SK-N-SH treated with all-trans-retinoic acid at 6 μM for 48 hours (cell line): ENCODE measurements at regions not wholly inside any gene's neighbourhood (a gene's known extent, or its start where the extent isn't known, plus 50 kb on each side); places are given as distances from the start of the nearest gene placed in this dataset.
"Not testable (repeated sequence)": the region's sequence is repeated elsewhere in the genome, so short reads cannot be mapped to it uniquely, and the experiment has no call there.

Experiments
- ATAC-seq: fragments of 200-7000 bp; cut with Tn5 transposase; 3 replicates; pipeline ENCODE4 v1.9.1; 2020; ENCODE audit warnings: mild to moderate bottlenecking, moderate library complexity
- ARNTL ChIP-seq: fragments of 450-650 bp; formaldehyde crosslinking; IDR thresholded peaks from 2 replicates; pipeline ENCODE4 v1.5.0; 2020; ENCODE audit warnings: low read depth, mild to moderate bottlenecking, moderate library complexity, borderline replicate concordance
- BACH2 ChIP-seq: fragments of 250-450 bp; sonication (Bioruptor Pico); IDR thresholded peaks from 2 replicates; pipeline ENCODE4 v1.9.0; 2021; ENCODE audit warnings: mild to moderate bottlenecking, borderline replicate concordance
- CSDC2 ChIP-seq: fragments of 250-450 bp; sonication (Bioruptor Pico); IDR thresholded peaks from 2 replicates; pipeline ENCODE4 v1.5.0; 2020; ENCODE audit warnings: mild to moderate bottlenecking, moderate library complexity
- ESRRG ChIP-seq: fragments of 250-450 bp; sonication (Bioruptor Pico); IDR thresholded peaks from 2 replicates; pipeline ENCODE4 v1.6.1; 2021; ENCODE audit warnings: mild to moderate bottlenecking
- GLIS3 ChIP-seq: fragments of 250-450 bp; sonication (Bioruptor Pico); IDR thresholded peaks from 2 replicates; pipeline ENCODE4 v1.5.0; 2020; ENCODE audit warnings: mild to moderate bottlenecking, moderate library complexity
- OSR1 ChIP-seq: fragments of 250-450 bp; sonication (Bioruptor Pico); IDR thresholded peaks from 2 replicates; pipeline ENCODE4 v1.8.0; 2022; ENCODE audit warnings: moderate library complexity, mild to moderate bottlenecking, inconsistent platforms
- PPARA ChIP-seq: fragments of 250-450 bp; sonication (Bioruptor Pico); IDR thresholded peaks from 2 replicates; pipeline ENCODE4 v1.5.0; 2020; ENCODE audit warnings: mild to moderate bottlenecking, borderline replicate concordance
- SNAI2 ChIP-seq: fragments of 250-450 bp; sonication (Bioruptor Pico); IDR thresholded peaks from 2 replicates; pipeline ENCODE4 v1.5.0; 2020; ENCODE audit warnings: mild to moderate bottlenecking, moderate library complexity
- TOX ChIP-seq: fragments of 250-450 bp; sonication (Bioruptor Pico); IDR thresholded peaks from 2 replicates; pipeline ENCODE4 v1.8.0; 2021; ENCODE audit warnings: mild to moderate bottlenecking, moderate library complexity, borderline replicate concordance
- ZFP3 ChIP-seq: fragments of 250-450 bp; sonication (Bioruptor Pico); IDR thresholded peaks from 2 replicates; pipeline ENCODE4 v1.5.0; 2020; ENCODE audit warnings: mild to moderate bottlenecking, moderate library complexity
- ZFP30 ChIP-seq: fragments of 450-650 bp; formaldehyde crosslinking; IDR thresholded peaks from 2 replicates; pipeline ENCODE4 v1.5.0; 2022; ENCODE audit warnings: mild to moderate bottlenecking, moderate library complexity
- ZNF565 ChIP-seq: fragments of 450-650 bp; formaldehyde crosslinking; conservative IDR thresholded peaks from 2 replicates; pipeline ENCODE4 v1.5.0; 2020; ENCODE audit warnings: low read depth, mild to moderate bottlenecking, moderate library complexity
- TF ChIP-seq, protein P1 (sequence below): fragments of 250-450 bp; sonication (Bioruptor Pico); IDR thresholded peaks from 2 replicates; pipeline ENCODE4 v1.5.0; 2020; ENCODE audit warnings: mild to moderate bottlenecking, moderate library complexity
- TF ChIP-seq, protein P2 (sequence below): fragments of 250-450 bp; sonication (Bioruptor Pico); IDR thresholded peaks from 2 replicates; pipeline ENCODE4 v1.8.0; 2020; ENCODE audit warnings: mild to moderate bottlenecking, moderate library complexity, borderline replicate concordance
- TF ChIP-seq, protein P3 (sequence below): fragments of 250-450 bp; sonication (Bioruptor Pico); IDR thresholded peaks from 2 replicates; pipeline ENCODE4 v1.5.1; 2020; ENCODE audit warnings: low read depth, mild to moderate bottlenecking, moderate library complexity
- TF ChIP-seq, protein P4 (sequence below): fragments of 250-450 bp; sonication (Bioruptor Pico); IDR thresholded peaks from 2 replicates; pipeline ENCODE4 v1.8.0; 2021; ENCODE audit warnings: low read depth, mild to moderate bottlenecking, moderate library complexity, borderline replicate concordance

DNA sequence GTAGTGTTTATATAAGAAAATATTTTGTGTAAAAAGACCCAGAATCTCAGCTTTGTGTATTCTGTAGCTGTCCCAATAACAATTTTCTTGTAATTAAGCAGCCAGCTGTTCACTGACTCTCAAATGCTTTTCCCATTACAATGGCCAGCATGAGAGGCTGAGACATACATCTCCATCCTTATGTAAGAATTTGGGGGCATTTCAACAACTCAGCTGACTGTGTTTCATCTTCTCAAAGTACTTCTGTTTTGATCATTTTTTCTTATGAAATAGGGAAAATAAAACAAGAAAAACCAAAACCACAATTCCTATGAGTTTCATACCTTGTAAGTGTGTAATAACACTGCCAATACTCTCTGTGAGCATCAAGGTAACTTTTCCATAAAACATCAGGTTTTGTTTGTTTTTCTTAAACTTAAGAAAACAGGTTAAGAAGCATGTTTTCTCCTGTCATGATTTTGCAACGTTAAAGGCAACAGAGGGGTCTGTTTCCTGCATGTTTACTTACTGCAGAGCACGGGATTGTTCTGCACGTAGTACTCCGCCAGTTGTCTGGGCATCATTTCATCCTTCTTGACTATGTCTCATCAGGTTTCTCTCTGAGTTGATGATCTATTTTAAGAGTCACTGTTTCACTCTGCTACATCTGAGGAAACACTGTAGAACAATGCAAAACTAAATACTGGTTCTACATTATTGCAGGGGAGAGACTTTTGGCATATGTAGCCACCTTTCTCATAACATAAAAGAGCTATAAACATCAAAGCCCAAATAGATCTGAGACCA lies 62.9 kb upstream of the CYRIA start:
- TF ChIP-seq, protein P1, sequence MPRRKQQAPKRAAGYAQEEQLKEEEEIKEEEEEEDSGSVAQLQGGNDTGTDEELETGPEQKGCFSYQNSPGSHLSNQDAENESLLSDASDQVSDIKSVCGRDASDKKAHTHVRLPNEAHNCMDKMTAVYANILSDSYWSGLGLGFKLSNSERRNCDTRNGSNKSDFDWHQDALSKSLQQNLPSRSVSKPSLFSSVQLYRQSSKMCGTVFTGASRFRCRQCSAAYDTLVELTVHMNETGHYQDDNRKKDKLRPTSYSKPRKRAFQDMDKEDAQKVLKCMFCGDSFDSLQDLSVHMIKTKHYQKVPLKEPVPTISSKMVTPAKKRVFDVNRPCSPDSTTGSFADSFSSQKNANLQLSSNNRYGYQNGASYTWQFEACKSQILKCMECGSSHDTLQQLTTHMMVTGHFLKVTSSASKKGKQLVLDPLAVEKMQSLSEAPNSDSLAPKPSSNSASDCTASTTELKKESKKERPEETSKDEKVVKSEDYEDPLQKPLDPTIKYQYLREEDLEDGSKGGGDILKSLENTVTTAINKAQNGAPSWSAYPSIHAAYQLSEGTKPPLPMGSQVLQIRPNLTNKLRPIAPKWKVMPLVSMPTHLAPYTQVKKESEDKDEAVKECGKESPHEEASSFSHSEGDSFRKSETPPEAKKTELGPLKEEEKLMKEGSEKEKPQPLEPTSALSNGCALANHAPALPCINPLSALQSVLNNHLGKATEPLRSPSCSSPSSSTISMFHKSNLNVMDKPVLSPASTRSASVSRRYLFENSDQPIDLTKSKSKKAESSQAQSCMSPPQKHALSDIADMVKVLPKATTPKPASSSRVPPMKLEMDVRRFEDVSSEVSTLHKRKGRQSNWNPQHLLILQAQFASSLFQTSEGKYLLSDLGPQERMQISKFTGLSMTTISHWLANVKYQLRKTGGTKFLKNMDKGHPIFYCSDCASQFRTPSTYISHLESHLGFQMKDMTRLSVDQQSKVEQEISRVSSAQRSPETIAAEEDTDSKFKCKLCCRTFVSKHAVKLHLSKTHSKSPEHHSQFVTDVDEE (CRISPR knock-in tag), result no peak
- no peak for TF ChIP-seq ZFP30 (CRISPR knock-in tag)
- no peak for ATAC-seq

DNA sequence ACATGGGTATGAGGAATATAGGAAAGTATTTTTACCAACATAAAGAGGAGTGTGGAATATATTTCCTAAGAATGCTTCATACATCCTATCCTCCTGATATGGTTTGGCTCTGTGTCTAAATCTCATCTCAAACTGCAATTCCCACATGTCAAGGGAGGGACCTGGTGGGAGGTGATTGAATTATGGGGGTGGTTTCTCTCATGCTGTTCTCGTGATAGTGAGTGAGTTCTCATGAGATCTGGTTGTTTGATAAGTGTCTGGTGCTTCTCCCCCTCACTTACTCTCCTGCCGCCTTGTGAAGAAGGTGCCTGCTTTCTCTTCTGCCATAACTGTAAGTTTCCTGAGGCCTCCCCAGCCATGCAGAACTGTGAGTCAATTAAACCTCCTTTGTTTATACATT lies 62.2 kb upstream of the CYRIA start:
- not testable (repeated sequence) for ATAC-seq

DNA sequence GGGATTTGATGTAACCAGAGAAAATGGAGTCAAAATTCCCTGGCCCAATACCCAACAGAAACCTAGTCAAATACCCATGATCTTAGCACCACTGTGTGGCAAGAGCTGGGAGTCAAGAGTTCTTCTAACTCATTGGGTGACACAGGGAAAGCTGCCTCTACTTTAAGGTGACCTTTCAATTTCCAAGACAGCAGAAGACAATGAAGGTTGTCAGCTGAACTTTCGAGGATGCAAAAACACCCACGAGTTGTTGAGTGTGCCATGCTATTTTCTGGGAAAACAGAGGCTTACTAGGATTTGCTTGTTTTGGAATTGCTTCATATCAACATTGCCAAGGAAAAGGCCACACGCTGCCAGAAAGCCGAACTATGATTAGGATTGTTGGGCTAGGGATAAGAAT lies 61.6 kb upstream of the CYRIA start:
- TF ChIP-seq ZNF565 (no peak), SNAI2 (CRISPR knock-in tag) (no peak), ESRRG (CRISPR knock-in tag) (no peak), PPARA (CRISPR knock-in tag) (no peak), CSDC2 (no peak), ZFP3 (no peak), ARNTL (no peak), GLIS3 (no peak), OSR1 (no peak)
- TF ChIP-seq, protein P2, sequence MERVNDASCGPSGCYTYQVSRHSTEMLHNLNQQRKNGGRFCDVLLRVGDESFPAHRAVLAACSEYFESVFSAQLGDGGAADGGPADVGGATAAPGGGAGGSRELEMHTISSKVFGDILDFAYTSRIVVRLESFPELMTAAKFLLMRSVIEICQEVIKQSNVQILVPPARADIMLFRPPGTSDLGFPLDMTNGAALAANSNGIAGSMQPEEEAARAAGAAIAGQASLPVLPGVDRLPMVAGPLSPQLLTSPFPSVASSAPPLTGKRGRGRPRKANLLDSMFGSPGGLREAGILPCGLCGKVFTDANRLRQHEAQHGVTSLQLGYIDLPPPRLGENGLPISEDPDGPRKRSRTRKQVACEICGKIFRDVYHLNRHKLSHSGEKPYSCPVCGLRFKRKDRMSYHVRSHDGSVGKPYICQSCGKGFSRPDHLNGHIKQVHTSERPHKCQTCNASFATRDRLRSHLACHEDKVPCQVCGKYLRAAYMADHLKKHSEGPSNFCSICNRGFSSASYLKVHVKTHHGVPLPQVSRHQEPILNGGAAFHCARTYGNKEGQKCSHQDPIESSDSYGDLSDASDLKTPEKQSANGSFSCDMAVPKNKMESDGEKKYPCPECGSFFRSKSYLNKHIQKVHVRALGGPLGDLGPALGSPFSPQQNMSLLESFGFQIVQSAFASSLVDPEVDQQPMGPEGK, result no peak
- TF ChIP-seq, protein P3, sequence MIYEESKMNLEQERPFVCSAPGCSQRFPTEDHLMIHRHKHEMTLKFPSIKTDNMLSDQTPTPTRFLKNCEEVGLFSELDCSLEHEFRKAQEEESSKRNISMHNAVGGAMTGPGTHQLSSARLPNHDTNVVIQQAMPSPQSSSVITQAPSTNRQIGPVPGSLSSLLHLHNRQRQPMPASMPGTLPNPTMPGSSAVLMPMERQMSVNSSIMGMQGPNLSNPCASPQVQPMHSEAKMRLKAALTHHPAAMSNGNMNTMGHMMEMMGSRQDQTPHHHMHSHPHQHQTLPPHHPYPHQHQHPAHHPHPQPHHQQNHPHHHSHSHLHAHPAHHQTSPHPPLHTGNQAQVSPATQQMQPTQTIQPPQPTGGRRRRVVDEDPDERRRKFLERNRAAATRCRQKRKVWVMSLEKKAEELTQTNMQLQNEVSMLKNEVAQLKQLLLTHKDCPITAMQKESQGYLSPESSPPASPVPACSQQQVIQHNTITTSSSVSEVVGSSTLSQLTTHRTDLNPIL (CRISPR knock-in tag), result no peak
- TF ChIP-seq, protein P4, sequence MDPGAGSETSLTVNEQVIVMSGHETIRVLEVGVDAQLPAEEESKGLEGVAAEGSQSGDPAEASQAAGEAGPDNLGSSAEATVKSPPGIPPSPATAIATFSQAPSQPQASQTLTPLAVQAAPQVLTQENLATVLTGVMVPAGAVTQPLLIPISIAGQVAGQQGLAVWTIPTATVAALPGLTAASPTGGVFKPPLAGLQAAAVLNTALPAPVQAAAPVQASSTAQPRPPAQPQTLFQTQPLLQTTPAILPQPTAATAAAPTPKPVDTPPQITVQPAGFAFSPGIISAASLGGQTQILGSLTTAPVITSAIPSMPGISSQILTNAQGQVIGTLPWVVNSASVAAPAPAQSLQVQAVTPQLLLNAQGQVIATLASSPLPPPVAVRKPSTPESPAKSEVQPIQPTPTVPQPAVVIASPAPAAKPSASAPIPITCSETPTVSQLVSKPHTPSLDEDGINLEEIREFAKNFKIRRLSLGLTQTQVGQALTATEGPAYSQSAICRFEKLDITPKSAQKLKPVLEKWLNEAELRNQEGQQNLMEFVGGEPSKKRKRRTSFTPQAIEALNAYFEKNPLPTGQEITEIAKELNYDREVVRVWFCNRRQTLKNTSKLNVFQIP (CRISPR knock-in tag), result no peak
- no peak for ATAC-seq

DNA sequence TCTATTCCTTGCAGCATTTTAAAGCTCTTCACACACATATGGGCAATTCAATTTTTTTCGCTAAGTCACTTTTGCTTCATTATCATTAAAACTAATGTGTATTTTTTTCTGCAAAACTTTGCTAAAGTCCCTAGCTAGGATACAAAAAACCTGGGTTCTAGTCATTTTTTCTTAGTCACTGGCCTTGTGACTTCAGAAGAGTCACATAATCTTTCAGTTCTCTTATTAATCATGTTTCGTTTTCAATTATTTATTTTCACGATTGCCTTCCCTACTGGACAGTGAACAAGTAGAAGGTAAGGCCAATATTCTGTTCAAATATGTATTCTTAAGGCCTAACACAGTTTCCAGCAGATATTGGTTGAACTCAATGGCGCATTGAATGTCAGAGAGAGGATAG lies 60.9 kb upstream of the CYRIA start:
- ATAC-seq, result no peak
- TF ChIP-seq ESRRG (CRISPR knock-in tag), result no peak
- TF ChIP-seq, protein P3 (CRISPR knock-in tag), result no peak
- TF ChIP-seq TOX (CRISPR knock-in tag), result no peak
- TF ChIP-seq ZFP30 (CRISPR knock-in tag), result no peak
- no peak for TF ChIP-seq SNAI2 (CRISPR knock-in tag)
- no peak for TF ChIP-seq OSR1
- no peak for TF ChIP-seq BACH2 (CRISPR knock-in tag)
- TF ChIP-seq, protein P2, result no peak
- TF ChIP-seq ZNF565, result no peak
- TF ChIP-seq PPARA (CRISPR knock-in tag), result no peak
- TF ChIP-seq, protein P1 (CRISPR knock-in tag), result no peak
- TF ChIP-seq, protein P4 (CRISPR knock-in tag), result no peak
